ENCODE measurements at regions not wholly inside any gene's neighbourhood (a gene's known extent, or its start where the extent isn't known, plus 50 kb on each side); places are given as distances from the start of the nearest gene placed in this dataset.

- BruUV-seq (replicated peaks), result no TSS peak
- H3K27ac ChIP-seq (ENCODE audit: low read length), result no peak overlapping the region
- ChIA-PET POLR2A (ENCODE audit: unreplicated experiment) (no interaction called here), CTCF (no interaction called here)
- H3K27me3 ChIP-seq (ENCODE audit: low read length), result no peaks in the 10 kb centered on the region
- H3K9ac ChIP-seq (ENCODE audit: low read length), result no peak overlapping the region
- no peaks in the 10 kb centered on the region for H3K9me2 ChIP-seq (replicated peaks; ENCODE audit: low read length)
- DNase-seq, result no peak
- H3K79me2 ChIP-seq (ENCODE audit: low read length), result no peaks in the 10 kb centered on the region
- H3K4me1 ChIP-seq (ENCODE audit: insufficient read depth, low read length), result no peaks in the 10 kb centered on the region
- H3K36me3 ChIP-seq (ENCODE audit: low read depth, low read length), result no peaks in the 10 kb centered on the region
- TF ChIP-seq EZH2 (IDR thresholded peaks at IDR 0.05; ENCODE audit: low read length, unreplicated experiment), result no peak
- no peak for TF ChIP-seq CTCF (conservative IDR thresholded peaks at IDR 0.05; ENCODE audit: low read depth, low read length)
- intact Hi-C loops (cut with micrococcal nuclease), result no loop called here
- H4K20me1 ChIP-seq (ENCODE audit: low read length), result no peaks in the 10 kb centered on the region
- H3K4me2 ChIP-seq (ENCODE audit: low read length), result no peak overlapping the region
- no peak overlapping the region for H3K4me3 ChIP-seq (ENCODE audit: low read length)
- H3F3A ChIP-seq (ENCODE audit: low read length, unreplicated experiment), result no peaks in the 10 kb centered on the region
- no peak overlapping the region for H2AFZ ChIP-seq (ENCODE audit: low read length)
- no peak for ATAC-seq
- no peaks in the 10 kb centered on the region for H3K9me3 ChIP-seq (ENCODE audit: low read length)
These were observed 1160.4 kb downstream of the BRD1 start for GRCh38 chr22:48667289-48667688.

GRCh38 chr22:48666620-48667019 is 1161.1 kb downstream of the BRD1 start:
- no peak overlapping the region for H3K9ac ChIP-seq (ENCODE audit: low read length)
- no peak overlapping the region for H3K4me2 ChIP-seq (ENCODE audit: low read length)
- no peaks in the 10 kb centered on the region for H3K27me3 ChIP-seq (ENCODE audit: low read length)
- H3K27ac ChIP-seq (ENCODE audit: low read length), result no peak overlapping the region
- no peaks in the 10 kb centered on the region for H3K79me2 ChIP-seq (ENCODE audit: low read length)
- ChIA-PET POLR2A (ENCODE audit: unreplicated experiment) (no interaction called here), CTCF (no interaction called here)
- H3K4me1 ChIP-seq (ENCODE audit: insufficient read depth, low read length), result no peaks in the 10 kb centered on the region
- no peak overlapping the region for H3K4me3 ChIP-seq (ENCODE audit: low read length)
- H3K9me3 ChIP-seq (ENCODE audit: low read length), result no peaks in the 10 kb centered on the region
- H4K20me1 ChIP-seq (ENCODE audit: low read length), result no peaks in the 10 kb centered on the region
- no peaks in the 10 kb centered on the region for H3K36me3 ChIP-seq (ENCODE audit: low read depth, low read length)
- no peaks in the 10 kb centered on the region for H3K9me2 ChIP-seq (replicated peaks; ENCODE audit: low read length)
- no peaks in the 10 kb centered on the region for H3F3A ChIP-seq (ENCODE audit: low read length, unreplicated experiment)
- no peak for ATAC-seq
- no peak for TF ChIP-seq EZH2 (IDR thresholded peaks at IDR 0.05; ENCODE audit: low read length, unreplicated experiment)
- no peak for TF ChIP-seq CTCF (conservative IDR thresholded peaks at IDR 0.05; ENCODE audit: low read depth, low read length)
- no peak for TF ChIP-seq EZH2phosphoT487 (IDR thresholded peaks at IDR 0.05; ENCODE audit: borderline replicate concordance, low read length)
- no peak for DNase-seq
- intact Hi-C loops (cut with micrococcal nuclease), result no loop called here
- H2AFZ ChIP-seq (ENCODE audit: low read length), result no peak overlapping the region
- BruUV-seq (replicated peaks), result no TSS peak

- H3K4me1 ChIP-seq (ENCODE audit: insufficient read depth, low read length), result no peaks in the 10 kb centered on the region
- no peak overlapping the region for H3K4me3 ChIP-seq (ENCODE audit: low read length)
- BruUV-seq (replicated peaks), result no TSS peak
- no peaks in the 10 kb centered on the region for H3K9me2 ChIP-seq (replicated peaks; ENCODE audit: low read length)
- no peak for TF ChIP-seq EZH2 (IDR thresholded peaks at IDR 0.05; ENCODE audit: low read length, unreplicated experiment)
- no peak for TF ChIP-seq CTCF (conservative IDR thresholded peaks at IDR 0.05; ENCODE audit: low read depth, low read length)
- TF ChIP-seq EZH2phosphoT487 (IDR thresholded peaks at IDR 0.05; ENCODE audit: borderline replicate concordance, low read length), result no peak
- H3K27me3 ChIP-seq (ENCODE audit: low read length), result no peaks in the 10 kb centered on the region
- H3K4me2 ChIP-seq (ENCODE audit: low read length), result no peak overlapping the region
- no peaks in the 10 kb centered on the region for H3K79me2 ChIP-seq (ENCODE audit: low read length)
- POLR2A ChIA-PET (ENCODE audit: unreplicated experiment), result no interaction called here
- DNase-seq (no peak), ATAC-seq (no peak)
- H3K27ac ChIP-seq (ENCODE audit: low read length), result no peak overlapping the region
- H3K36me3 ChIP-seq (ENCODE audit: low read depth, low read length), result no peaks in the 10 kb centered on the region
- no peak overlapping the region for H2AFZ ChIP-seq (ENCODE audit: low read length)
- H3F3A ChIP-seq (ENCODE audit: low read length, unreplicated experiment), result no peaks in the 10 kb centered on the region
- no peaks in the 10 kb centered on the region for H3K9me3 ChIP-seq (ENCODE audit: low read length)
- H3K9ac ChIP-seq (ENCODE audit: low read length), result no peak overlapping the region
- intact Hi-C loops (cut with micrococcal nuclease), result no loop called here
- H4K20me1 ChIP-seq (ENCODE audit: low read length), result no peaks in the 10 kb centered on the region
- CTCF ChIA-PET, result no interaction called here
These were observed 1162.2 kb downstream of the BRD1 start for GRCh38 chr22:48665311-48665995.

All from PC-3 (cell line).